ENCODE measurements at regions not wholly inside any gene's neighbourhood (a gene's known extent, or its start where the extent isn't known, plus 50 kb on each side); places are given as distances from the start of the nearest gene placed in this dataset.

DNA sequence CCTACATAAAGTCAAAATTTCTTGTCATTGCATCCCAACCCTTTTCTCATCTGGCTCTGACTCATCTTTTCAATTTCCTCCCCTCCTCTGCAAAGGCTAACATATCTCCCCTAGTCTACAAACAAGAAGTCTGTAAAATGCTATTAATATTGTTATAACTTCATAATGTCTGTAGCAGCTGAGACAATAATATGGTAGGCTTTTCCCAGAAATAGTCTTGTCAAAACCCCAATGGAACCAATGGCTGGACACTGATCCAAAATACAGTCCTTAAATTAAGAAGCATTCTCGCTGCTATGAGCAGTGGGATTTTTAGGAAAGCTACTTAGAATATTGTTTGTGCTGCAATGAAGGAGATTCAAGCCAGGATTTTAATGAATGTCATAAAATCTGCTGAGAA lies 131.4 kb downstream of the KLHL28 start:
- ChIA-PET POLR2A (ENCODE audit: unreplicated experiment) (no interaction called here), CTCF (no interaction called here)
- no peak overlapping the region for H2BK5ac ChIP-seq (ENCODE audit: low read depth, low read length, poor library complexity, severe bottlenecking)
- no peak overlapping the region for H2BK20ac ChIP-seq (ENCODE audit: low read depth, low read length)
- dilution Hi-C loops (cut with HindIII; ENCODE audit: low sequenced_read_pairs, unreplicated experiment) = no loop called here
- H3K4ac ChIP-seq (ENCODE audit: low read depth, low read length) = no peak overlapping the region
- H3K9ac ChIP-seq (ENCODE audit: low read depth, low read length) = no peak overlapping the region
- no peak overlapping the region for H3K18ac ChIP-seq (ENCODE audit: low read depth, low read length)
- H4K20me1 ChIP-seq (ENCODE audit: insufficient read depth, low read length) = no peaks in the 10 kb centered on the region
- no peak overlapping the region for H4K5ac ChIP-seq (ENCODE audit: low read depth, low read length)
- intact Hi-C loops (cut with micrococcal nuclease) = no loop called here
- no peak overlapping the region for H2AFZ ChIP-seq (replicated peaks; ENCODE audit: low read length, poor library complexity)
- ATAC-seq (ENCODE audit: low read depth) (no peak), DNase-seq (no peak)
- no peak overlapping the region for H2BK15ac ChIP-seq (ENCODE audit: low read depth, low read length)
- H3K4me3 ChIP-seq (ENCODE audit: insufficient read depth, low read depth, low read length) = no peak overlapping the region
- no peaks in the 10 kb centered on the region for H3K36me3 ChIP-seq (ENCODE audit: control insufficient read depth, insufficient read depth, low read length)
- H3K23ac ChIP-seq (ENCODE audit: low read depth, low read length) = no peak overlapping the region
- no peak overlapping the region for H2AK5ac ChIP-seq (ENCODE audit: low read depth, low read length)
- no peak overlapping the region for H3K27ac ChIP-seq (ENCODE audit: insufficient read depth, low read length)
- H3K4me2 ChIP-seq (ENCODE audit: low read depth, low read length) = no peak overlapping the region
- in situ Hi-C loops (cut with MboI; ENCODE audit: low sequenced_read_pairs) = no loop called here
- no peaks in the 10 kb centered on the region for H3K27me3 ChIP-seq (ENCODE audit: control insufficient read depth, insufficient read depth, low read length)
- TF ChIP-seq MAZ (IDR thresholded peaks at IDR 0.05; ENCODE audit: borderline replicate concordance, low read depth, low read length) (no peak), MAFK (IDR thresholded peaks at IDR 0.05; ENCODE audit: low read depth, low read length) (no peak), SMC3 (IDR thresholded peaks at IDR 0.05; ENCODE audit: low read depth, low read length) (no peak), RFX5 (IDR thresholded peaks at IDR 0.05; ENCODE audit: low read depth, low read length) (no peak), NFE2L2 (IDR thresholded peaks at IDR 0.05; ENCODE audit: low read depth, low read length) (no peak), FOS (IDR thresholded peaks at IDR 0.05; ENCODE audit: low read depth, low read length) (no peak), RCOR1 (IDR thresholded peaks at IDR 0.05; ENCODE audit: insufficient replicate concordance, low read length) (no peak), CHD1 (IDR thresholded peaks at IDR 0.05; ENCODE audit: low read depth, low read length) (no peak), MXI1 (IDR thresholded peaks at IDR 0.05; ENCODE audit: borderline replicate concordance, low read depth, low read length) (no peak), CEBPB (IDR thresholded peaks at IDR 0.05; ENCODE audit: low read depth, low read length) (no peak), BHLHE40 (IDR thresholded peaks at IDR 0.05; ENCODE audit: low read depth, low read length) (no peak), POLR2A (IDR thresholded peaks at IDR 0.05; ENCODE audit: low read depth, low read length) (no peak), RAD21 (IDR thresholded peaks at IDR 0.05; ENCODE audit: low read length) (no peak)
- TF ChIP-seq, protein P1, sequence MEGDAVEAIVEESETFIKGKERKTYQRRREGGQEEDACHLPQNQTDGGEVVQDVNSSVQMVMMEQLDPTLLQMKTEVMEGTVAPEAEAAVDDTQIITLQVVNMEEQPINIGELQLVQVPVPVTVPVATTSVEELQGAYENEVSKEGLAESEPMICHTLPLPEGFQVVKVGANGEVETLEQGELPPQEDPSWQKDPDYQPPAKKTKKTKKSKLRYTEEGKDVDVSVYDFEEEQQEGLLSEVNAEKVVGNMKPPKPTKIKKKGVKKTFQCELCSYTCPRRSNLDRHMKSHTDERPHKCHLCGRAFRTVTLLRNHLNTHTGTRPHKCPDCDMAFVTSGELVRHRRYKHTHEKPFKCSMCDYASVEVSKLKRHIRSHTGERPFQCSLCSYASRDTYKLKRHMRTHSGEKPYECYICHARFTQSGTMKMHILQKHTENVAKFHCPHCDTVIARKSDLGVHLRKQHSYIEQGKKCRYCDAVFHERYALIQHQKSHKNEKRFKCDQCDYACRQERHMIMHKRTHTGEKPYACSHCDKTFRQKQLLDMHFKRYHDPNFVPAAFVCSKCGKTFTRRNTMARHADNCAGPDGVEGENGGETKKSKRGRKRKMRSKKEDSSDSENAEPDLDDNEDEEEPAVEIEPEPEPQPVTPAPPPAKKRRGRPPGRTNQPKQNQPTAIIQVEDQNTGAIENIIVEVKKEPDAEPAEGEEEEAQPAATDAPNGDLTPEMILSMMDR (conservative IDR thresholded peaks at IDR 0.05; ENCODE audit: low read depth, low read length) = no peak
- TF ChIP-seq, protein P2, sequence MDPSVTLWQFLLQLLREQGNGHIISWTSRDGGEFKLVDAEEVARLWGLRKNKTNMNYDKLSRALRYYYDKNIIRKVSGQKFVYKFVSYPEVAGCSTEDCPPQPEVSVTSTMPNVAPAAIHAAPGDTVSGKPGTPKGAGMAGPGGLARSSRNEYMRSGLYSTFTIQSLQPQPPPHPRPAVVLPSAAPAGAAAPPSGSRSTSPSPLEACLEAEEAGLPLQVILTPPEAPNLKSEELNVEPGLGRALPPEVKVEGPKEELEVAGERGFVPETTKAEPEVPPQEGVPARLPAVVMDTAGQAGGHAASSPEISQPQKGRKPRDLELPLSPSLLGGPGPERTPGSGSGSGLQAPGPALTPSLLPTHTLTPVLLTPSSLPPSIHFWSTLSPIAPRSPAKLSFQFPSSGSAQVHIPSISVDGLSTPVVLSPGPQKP (IDR thresholded peaks at IDR 0.05; ENCODE audit: borderline replicate concordance, low read depth, low read length) = no peak
- TF ChIP-seq, protein P3, sequence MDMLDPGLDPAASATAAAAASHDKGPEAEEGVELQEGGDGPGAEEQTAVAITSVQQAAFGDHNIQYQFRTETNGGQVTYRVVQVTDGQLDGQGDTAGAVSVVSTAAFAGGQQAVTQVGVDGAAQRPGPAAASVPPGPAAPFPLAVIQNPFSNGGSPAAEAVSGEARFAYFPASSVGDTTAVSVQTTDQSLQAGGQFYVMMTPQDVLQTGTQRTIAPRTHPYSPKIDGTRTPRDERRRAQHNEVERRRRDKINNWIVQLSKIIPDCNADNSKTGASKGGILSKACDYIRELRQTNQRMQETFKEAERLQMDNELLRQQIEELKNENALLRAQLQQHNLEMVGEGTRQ (IDR thresholded peaks at IDR 0.05; ENCODE audit: low read depth, low read length) = no peak
- no peak overlapping the region for H3K56ac ChIP-seq (ENCODE audit: extremely low read depth, insufficient read depth, low read length)
- BruUV-seq (replicated peaks) = no TSS peak
- no peaks in the 10 kb centered on the region for H3K9me1 ChIP-seq (ENCODE audit: insufficient read depth, low read length)
- no peaks in the 10 kb centered on the region for H3K4me1 ChIP-seq (ENCODE audit: control insufficient read depth, insufficient read depth, low read length)
- H3K9me3 ChIP-seq (ENCODE audit: control insufficient read depth, insufficient read depth, low read length) = no peaks in the 10 kb centered on the region
- no peak overlapping the region for H3K14ac ChIP-seq (replicated peaks; ENCODE audit: low read depth, low read length)
- no peaks in the 10 kb centered on the region for H3K79me1 ChIP-seq (ENCODE audit: low read depth in 1 of 2, low read length in 2 of 2)
- no peak overlapping the region for H2AK9ac ChIP-seq (replicated peaks; ENCODE audit: low read depth, low read length, poor library complexity)
- no peak overlapping the region for H4K8ac ChIP-seq (ENCODE audit: low read depth in 2 of 2, low read length in 2 of 2)
- WGBS, 2 experiments (ENCODE audit: extremely low coverage in 2 of 2, insufficient read length in 1 of 2) = no CpG with 5 or more reads among the region's 1 CpG
- no peak overlapping the region for H4K91ac ChIP-seq (ENCODE audit: insufficient read depth, low read depth, low read length)
- H2BK120ac ChIP-seq (ENCODE audit: low read depth, low read length) = no peak overlapping the region

All from IMR-90 (cell line).